ENCODE measurements at regions not wholly inside any gene's neighbourhood (a gene's known extent, or its start where the extent isn't known, plus 50 kb on each side); places are given as distances from the start of the nearest gene placed in this dataset.

DNA sequence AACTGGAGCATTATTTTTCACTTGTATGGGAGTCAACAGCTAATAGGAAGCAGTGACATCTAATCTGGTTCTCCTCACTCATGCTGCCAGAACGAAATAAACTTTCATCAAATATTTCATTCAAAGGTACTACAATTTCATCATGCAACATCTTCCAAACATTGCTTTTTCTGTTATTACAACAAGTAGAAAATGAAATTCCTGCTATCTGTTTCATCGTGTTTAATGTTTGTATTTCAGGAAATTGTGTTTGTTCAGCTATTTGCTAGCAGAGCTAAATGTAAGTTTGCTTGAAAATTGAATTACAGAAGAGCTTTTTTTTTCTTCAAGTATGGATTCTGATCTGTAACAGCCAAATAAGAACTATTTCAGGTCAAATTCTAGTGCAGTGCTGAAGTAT, 90.1 kb downstream of the SLITRK6 start:
- H3K27ac ChIP-seq = no peak overlapping the region
- H3K4me3 ChIP-seq = no peak overlapping the region
- no peaks in the 10 kb centered on the region for H3K4me1 ChIP-seq
- H3K36me3 ChIP-seq = no peaks in the 10 kb centered on the region
- ATAC-seq (ENCODE audit: low FRiP score in 2 of 2) (no peak), DNase-seq (no peak)
- H3K27me3 ChIP-seq = no peaks in the 10 kb centered on the region
- TF ChIP-seq, protein P1, sequence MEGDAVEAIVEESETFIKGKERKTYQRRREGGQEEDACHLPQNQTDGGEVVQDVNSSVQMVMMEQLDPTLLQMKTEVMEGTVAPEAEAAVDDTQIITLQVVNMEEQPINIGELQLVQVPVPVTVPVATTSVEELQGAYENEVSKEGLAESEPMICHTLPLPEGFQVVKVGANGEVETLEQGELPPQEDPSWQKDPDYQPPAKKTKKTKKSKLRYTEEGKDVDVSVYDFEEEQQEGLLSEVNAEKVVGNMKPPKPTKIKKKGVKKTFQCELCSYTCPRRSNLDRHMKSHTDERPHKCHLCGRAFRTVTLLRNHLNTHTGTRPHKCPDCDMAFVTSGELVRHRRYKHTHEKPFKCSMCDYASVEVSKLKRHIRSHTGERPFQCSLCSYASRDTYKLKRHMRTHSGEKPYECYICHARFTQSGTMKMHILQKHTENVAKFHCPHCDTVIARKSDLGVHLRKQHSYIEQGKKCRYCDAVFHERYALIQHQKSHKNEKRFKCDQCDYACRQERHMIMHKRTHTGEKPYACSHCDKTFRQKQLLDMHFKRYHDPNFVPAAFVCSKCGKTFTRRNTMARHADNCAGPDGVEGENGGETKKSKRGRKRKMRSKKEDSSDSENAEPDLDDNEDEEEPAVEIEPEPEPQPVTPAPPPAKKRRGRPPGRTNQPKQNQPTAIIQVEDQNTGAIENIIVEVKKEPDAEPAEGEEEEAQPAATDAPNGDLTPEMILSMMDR (IDR thresholded peaks at IDR 0.05) = no peak
- TF ChIP-seq EP300 (IDR thresholded peaks at IDR 0.05) = no peak
- no peak for TF ChIP-seq POLR2AphosphoS5 (IDR thresholded peaks at IDR 0.05)
- TF ChIP-seq POLR2A (IDR thresholded peaks at IDR 0.05) = no peak
- H3K9me3 ChIP-seq = no peaks in the 10 kb centered on the region
- WGBS, 2 donors = 24 to 36% methylated on average over 2 of the region's 2 CpGs

DNA sequence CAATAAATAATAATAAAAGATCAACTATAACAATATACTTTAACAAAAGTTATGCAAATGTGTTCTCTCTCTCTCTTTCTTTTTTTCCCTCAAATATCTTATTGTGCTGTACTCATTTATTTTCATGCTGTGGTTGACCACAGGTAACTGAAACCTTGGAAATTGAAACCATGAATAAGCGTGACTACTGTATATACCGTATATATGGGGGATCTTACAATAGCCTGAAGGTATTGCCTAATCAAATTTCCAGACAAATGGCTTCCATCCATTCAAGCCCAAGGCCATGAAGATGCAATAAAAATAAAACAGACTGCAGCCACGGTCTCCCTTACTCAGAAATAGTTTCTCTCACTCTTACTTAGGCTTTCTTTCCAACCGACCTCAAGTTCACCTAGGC, 98.3 kb downstream of the SLITRK6 start:
- Histone ChIP-seq H3K27me3 (no peaks in the 10 kb centered on the region), H3K27ac (no peak overlapping the region), H3K4me1 (no peaks in the 10 kb centered on the region), H3K9me3 (peaks cover 0 to 3% (median 0%) of the 10 kb centered on the region in 4 donors), H3K4me3 (no peak overlapping the region), H3K36me3 (no peaks in the 10 kb centered on the region)
- TF ChIP-seq, protein P1 (IDR thresholded peaks at IDR 0.05) = no peak
- TF ChIP-seq POLR2AphosphoS5 (IDR thresholded peaks at IDR 0.05) = no peak
- ATAC-seq (ENCODE audit: low FRiP score in 2 of 2) (no peak), DNase-seq (no peak)
- WGBS, 2 donors = 76 to 80% methylated on average over 4 of the region's 4 CpGs

DNA sequence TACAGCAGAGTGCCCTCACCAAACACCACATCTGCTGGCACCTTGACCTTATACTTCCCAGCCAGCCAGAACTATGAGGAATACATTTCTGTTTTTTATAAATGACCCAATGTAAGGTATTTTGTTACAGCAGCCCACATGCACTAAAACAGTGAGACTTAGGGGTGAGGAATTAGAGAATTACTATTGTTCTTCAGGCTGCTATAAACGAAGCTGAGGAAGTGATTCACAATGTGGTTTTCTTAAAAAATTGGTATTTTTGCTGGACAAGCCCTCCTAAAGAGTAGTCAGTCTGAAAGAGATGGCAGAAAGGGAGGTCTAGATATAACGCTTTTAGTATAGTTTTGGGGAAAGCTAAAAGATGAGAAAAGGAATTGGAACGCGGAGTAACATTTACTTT, 101.0 kb downstream of the SLITRK6 start:
- Histone ChIP-seq H3K4me1 (no peaks in the 10 kb centered on the region), H3K36me3 (no peaks in the 10 kb centered on the region), H3K27me3 (no peaks in the 10 kb centered on the region), H3K9me3 (peaks cover 0 to 3% (median 0%) of the 10 kb centered on the region in 4 donors), H3K27ac (no peak overlapping the region), H3K4me3 (no peak overlapping the region)
- ATAC-seq (ENCODE audit: low FRiP score in 2 of 2) (no peak), DNase-seq (no peak)
- TF ChIP-seq POLR2A (IDR thresholded peaks at IDR 0.05) (no peak), POLR2AphosphoS5 (IDR thresholded peaks at IDR 0.05) (no peak), EP300 (IDR thresholded peaks at IDR 0.05) (no peak)
- TF ChIP-seq, protein P1 (IDR thresholded peaks at IDR 0.05) = no peak
- 37 to 49% methylated on average over 4 of the region's 4 CpGs for WGBS, 2 donors

DNA sequence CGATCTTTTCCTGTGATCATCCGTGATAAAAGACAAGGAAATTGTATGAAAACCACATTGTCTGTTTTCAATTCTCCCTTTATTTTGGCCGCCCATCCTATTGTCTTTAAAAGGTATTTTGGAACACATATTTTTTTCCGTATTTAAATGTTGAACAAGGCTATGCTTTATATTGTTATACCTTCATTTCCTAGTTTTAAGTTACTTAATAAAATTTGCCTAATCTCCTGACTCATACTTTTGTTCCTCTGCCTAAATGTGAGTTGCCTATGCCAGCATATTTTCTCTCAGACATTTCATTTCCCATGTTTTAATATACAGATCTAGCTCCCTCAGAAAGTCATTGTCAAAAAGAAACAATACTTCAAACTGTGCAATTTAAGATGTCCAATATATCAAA, 104.2 kb downstream of the SLITRK6 start:
- no peak for TF ChIP-seq EP300 (IDR thresholded peaks at IDR 0.05)
- H3K4me3 ChIP-seq = no peak overlapping the region
- DNase-seq = no peak
- H3K27ac ChIP-seq = no peak overlapping the region
- H3K27me3 ChIP-seq = no peaks in the 10 kb centered on the region
- no peak for ATAC-seq (ENCODE audit: low FRiP score in 2 of 2)
- WGBS, 2 donors = 40 to 47% methylated on average over 4 of the region's 4 CpGs
- H3K9me3 ChIP-seq = peaks cover 0 to 3% (median 0%) of the 10 kb centered on the region in 4 donors
- no peaks in the 10 kb centered on the region for H3K36me3 ChIP-seq
- H3K4me1 ChIP-seq = no peaks in the 10 kb centered on the region

DNA sequence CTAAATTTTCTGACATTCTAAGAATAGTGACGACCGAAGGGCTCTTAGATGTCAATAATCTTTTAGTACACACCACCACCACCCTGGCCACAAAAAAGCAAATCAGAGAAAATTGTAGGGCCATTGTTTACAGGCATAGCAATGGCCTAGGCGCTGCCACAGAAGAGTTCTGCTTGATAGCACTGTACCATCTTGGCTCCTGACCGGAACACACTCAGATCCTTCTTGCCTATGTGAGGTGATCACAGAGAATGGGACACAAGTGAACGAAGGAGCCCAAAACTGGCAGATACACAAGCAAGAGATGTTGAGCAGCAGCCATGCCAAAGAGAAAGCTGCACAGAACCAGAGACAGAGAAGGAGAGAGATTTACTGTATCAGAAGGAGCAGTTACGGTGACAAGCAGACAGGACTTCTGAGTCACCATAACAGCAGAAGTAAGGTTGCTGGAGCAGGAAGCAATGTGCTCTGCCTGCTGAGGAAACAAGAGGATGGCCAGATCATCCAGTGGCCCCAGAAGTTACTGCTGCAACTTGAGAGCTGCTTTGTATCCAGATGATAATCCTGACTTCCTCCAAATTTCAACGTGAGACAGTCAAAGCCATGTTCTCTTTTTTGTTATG, 105.2 kb downstream of the SLITRK6 start:
- ATAC-seq (ENCODE audit: low FRiP score in 2 of 2) = no peak
- 65 to 69% methylated on average over 7 of the region's 7 CpGs for WGBS, 2 donors
- DNase-seq = no peak

More for the DNA sequence above, 105.2 kb downstream of the SLITRK6 start:
- H3K27ac ChIP-seq = no peak overlapping the region
- TF ChIP-seq, protein P1 (IDR thresholded peaks at IDR 0.05) = no peak
- no peak for TF ChIP-seq EP300 (IDR thresholded peaks at IDR 0.05)
- no peak for TF ChIP-seq POLR2A (IDR thresholded peaks at IDR 0.05)
- TF ChIP-seq POLR2AphosphoS5 (IDR thresholded peaks at IDR 0.05) = no peak
- H3K36me3 ChIP-seq = no peaks in the 10 kb centered on the region
- H3K27me3 ChIP-seq = no peaks in the 10 kb centered on the region
- no peaks in the 10 kb centered on the region for H3K4me1 ChIP-seq
- no peaks in the 10 kb centered on the region for H3K9me3 ChIP-seq
- H3K4me3 ChIP-seq = no peak overlapping the region

Data from upper lobe of left lung (tissue), 6 donors.